HG03025 (cell line): ENCODE measurements at regions not wholly inside any gene's neighbourhood (a gene's known extent, or its start where the extent isn't known, plus 50 kb on each side); places are given as distances from the start of the nearest gene placed in this dataset.

ENCODE experiments used
- ATAC-seq: cut with Tn5 transposase; IDR thresholded peaks from one replicate; pipeline ENCODE4 v1.9.1; 2021; ENCODE audit warnings: mild to moderate bottlenecking, moderate library complexity; ENCODE audit not compliant: unreplicated experiment, low FRiP score

DNA sequence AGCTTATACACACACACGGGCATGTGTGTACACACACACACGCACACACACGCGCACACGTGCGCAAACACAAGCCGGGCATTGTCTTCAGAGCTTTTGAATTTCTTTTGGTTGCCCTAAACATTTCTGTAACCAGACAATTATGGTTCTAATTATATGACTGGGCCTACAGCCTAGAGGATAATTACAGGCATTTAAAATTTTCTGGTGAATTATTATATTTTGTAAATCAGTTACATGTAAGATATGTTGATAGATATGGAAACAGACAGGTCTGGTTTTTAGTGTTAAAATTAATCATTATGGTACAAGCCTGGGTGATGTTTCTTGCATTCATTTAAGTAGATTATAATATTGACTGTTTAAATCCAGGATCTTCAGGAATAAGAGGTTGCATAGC lies 1120.5 kb downstream of the ADGRL3 start:
- ATAC-seq: no peak

- no peak for ATAC-seq
These were observed 1102.6 kb downstream of the ADGRL3 start for GRCh38 chr4:62302710-62303109.

GRCh38 chr4:62301500-62301899 lies 1101.4 kb downstream of the ADGRL3 start:
- no peak for ATAC-seq

GRCh38 chr4:62293551-62293950 lies 1093.4 kb downstream of the ADGRL3 start:
- no peak for ATAC-seq

- ATAC-seq: no peak
These were observed 1092.8 kb downstream of the ADGRL3 start for GRCh38 chr4:62292911-62293310.

GRCh38 chr4:62288808-62289541 lies 1088.8 kb downstream of the ADGRL3 start:
- no peak for ATAC-seq

DNA sequence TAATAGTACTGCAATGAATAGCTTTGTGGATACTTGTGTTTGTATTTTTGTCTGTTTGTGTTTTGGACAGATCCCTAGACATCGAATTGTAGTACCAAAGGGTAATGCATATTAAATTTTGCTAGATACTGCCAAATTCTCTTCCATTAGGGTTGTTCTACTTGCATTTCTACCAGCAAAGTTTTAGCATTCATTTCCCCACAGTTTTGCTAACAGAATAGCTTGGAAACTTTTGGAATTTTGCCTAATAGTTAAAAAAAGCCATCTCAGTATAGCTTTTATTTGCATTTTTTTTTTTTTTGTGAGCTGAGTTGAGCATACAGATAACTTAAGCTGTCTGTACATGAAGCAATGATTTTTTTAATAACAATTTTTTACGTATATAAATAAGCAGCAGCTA lies 1084.9 kb downstream of the ADGRL3 start:
- no peak for ATAC-seq

GRCh38 chr4:62279689-62280088 lies 1079.6 kb downstream of the ADGRL3 start:
- no peak for ATAC-seq

DNA sequence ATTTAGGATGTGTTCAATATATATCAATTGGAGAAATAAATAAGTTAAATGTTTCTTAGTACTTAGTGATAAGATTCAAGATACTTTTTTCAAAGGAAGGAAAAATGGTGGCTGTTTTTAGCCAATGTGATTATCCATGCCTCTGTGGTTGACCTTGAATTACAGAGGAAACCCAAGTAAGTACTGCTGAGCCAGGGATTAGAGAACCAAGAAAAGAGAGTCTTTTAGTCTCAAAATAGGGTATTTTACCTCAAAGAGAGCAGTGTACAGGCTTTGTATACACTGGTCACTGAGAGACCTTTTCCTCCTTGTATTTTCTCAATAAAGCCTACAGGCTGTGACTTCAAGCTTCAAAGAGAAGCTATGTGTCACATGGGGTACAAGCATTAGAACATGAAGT lies 1075.3 kb downstream of the ADGRL3 start:
- no peak for ATAC-seq

DNA sequence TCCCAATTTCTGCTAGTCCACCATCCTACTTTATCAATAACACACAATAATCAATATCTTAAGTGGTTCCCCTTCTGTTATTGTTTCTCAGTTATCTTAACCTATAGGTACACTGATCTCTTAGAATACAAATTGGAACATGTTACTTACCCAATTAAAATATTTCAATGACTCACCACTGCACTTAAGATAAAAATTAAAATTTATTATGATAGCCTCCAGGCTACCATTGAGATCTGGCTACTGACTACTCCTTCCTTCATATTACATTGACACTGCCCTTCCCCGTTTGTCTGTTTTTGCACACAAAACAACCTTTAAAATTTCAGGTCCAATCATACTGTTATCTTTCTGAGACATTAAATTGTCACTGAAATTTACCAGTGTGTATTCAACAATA lies 1074.7 kb downstream of the ADGRL3 start:
- no peak for ATAC-seq

DNA sequence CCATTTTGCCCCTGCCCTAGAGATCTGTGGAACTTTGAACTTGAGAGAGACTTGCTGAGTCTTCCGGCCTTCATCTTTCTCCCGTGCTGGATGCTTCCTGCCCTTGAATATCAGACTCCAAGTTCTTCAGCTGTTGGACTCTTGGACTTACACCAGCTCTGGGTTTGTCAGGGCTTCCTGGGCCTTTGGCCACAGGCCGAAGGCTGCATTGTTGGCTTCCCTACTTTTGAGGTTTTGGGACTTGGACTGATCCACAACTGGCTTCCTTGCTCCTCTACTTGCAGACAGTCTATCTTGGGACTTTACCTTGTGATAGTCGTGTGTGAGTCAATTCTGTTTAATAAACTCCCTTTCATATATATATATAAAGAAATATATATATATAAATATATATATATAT lies 1071.0 kb downstream of the ADGRL3 start:
- no peak for ATAC-seq

DNA sequence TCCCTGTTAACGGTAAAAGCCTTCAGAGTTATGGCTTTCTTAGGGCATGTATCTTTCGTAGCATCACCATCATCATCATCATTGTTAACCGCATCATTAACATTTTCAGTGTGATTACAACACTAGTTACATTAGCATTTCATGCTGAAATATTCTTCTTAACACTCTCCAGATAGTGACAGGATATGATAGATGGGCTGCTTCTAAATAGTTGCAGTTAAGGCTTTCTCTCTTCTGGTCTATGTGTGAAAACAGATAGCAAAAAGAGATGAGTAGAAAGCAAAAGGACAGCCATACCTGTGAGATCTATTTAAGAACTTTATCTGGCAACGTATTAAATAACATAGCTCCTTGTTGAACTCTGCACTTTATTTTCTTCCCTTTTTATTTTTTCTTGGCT lies 1069.8 kb downstream of the ADGRL3 start:
- ATAC-seq: no peak

DNA sequence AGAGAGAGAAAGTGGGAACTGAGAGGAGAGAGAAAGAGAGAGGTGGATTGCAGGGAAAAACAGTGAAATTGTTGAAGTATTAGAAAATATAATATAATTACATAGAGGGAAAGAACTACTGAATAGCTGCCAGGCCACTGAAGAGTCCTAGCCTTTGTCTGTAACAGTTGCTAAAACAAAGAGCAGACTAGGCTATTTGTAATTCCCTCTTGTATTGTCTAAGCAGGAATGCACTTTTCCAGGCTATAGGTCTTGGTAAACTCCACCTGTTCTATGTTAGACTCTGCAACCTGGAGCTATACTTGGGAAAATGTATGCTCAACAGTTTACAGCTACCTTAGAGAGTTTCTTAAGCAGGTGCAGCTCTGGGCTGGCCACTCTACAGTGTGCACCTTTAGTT lies 1063.3 kb downstream of the ADGRL3 start:
- ATAC-seq: no peak

- no peak for ATAC-seq
These were observed 1062.5 kb downstream of the ADGRL3 start for GRCh38 chr4:62262676-62263075.

DNA sequence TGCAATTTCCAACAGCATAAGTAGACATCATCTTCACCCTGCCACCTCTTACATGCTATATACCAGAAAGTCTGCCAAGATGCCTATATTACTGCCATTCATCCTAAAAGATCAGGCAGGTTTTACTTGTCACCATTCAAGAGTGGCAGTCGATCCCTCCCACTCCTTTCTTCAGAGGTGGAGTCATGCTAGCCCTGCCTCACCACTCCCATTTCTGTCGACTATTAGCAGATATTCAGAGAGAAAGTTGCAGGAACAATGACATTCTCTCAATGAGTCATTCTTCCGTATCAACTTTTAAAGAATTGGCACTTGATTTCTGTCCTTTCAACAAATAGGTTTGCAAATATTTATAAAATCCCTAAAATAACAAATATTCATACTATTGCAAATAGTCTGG lies 1060.1 kb downstream of the ADGRL3 start:
- no peak for ATAC-seq

DNA sequence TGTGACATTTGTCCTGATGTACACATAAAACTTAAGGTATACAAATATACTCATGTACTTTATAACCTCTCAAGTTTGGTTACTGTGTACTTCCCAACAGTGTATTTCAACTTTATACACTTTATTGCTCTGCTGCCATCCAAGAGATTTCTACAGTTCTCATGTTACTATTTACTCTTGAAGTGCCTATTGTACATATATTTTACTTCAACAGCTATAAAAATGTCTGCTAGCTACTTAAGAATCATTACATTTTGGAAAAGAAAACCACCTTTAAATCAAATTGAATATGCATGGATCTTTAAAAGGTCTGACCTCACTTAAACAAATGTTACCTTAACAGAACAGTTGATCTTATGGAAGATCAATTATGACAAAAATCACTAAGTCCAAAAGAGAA lies 1056.4 kb downstream of the ADGRL3 start:
- no peak for ATAC-seq

- no peak for ATAC-seq
These were observed 1052.6 kb downstream of the ADGRL3 start for GRCh38 chr4:62252728-62253127.

GRCh38 chr4:62250100-62250499 lies 1050.0 kb downstream of the ADGRL3 start:
- no peak for ATAC-seq

DNA sequence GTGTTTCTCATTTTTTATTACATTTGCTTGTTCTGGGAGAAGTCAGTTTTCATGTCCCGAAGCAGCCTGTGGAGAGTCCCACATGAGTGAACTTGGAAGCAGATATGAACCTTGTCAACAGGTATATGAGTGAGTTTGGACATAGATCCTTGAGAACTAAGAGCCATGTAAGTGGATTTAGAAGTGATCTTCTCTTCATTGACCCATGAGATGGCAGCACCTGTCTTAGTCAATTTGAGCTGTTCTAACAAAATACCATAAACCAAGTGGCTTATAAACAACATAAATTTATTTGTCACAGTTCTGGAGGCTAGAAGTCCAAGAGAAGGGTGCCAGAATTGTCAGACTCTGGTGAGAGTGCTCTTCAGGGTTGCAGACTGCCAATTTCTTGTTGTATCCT lies 1043.8 kb downstream of the ADGRL3 start:
- no peak for ATAC-seq

DNA sequence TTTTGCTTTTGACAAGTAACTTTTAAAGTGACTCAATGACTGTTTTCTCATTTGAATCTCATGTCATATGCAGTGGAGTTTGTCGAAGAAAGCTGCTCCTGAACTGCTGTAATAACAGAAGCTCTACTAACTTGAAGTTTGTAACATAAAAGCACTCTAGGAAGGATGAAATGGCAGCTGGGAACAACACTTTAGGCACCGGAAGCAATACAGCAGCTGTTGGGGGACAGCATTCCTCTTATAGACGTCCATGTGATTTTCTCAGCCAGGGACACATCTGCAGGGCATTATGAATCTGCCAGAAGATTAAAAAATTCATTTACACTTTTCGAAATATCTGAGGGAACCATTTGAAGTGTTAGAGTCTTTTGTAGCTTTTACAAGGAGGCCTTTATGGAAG lies 1035.8 kb downstream of the ADGRL3 start:
- ATAC-seq: no peak

- ATAC-seq: no peak
These were observed 1032.7 kb downstream of the ADGRL3 start for GRCh38 chr4:62232814-62233213.

GRCh38 chr4:62231994-62232393 lies 1031.9 kb downstream of the ADGRL3 start:
- no peak for ATAC-seq

GRCh38 chr4:62226082-62226481 lies 1026.0 kb downstream of the ADGRL3 start:
- ATAC-seq: no peak
